AG04450 (cell line): ENCODE measurements at regions not wholly inside any gene's neighbourhood (a gene's known extent, or its start where the extent isn't known, plus 50 kb on each side); places are given as distances from the start of the nearest gene placed in this dataset.

ENCODE experiments used
- CTCF ChIA-PET: fragments of 300-600, 350-600 bp; formaldehyde crosslinking; extraction: SDS; loops from one replicate; lab custom pipeline; 2022; ENCODE audit warnings: antibody characterized with exemption, inconsistent platforms; lab: Charles Lee
- POLR2A ChIA-PET: fragments of 350-600 bp; formaldehyde crosslinking; extraction: SDS; loops from one replicate; lab custom pipeline; 2021; ENCODE audit warnings: antibody characterized with exemption, inconsistent platforms; lab: Yijun Ruan, JAX
- DNase-seq: peaks from one replicate; pipeline ENCODE4 v3.0.0-alpha.2; 2011; ENCODE audit warnings: low read depth, low spot score
- H3K27ac ChIP-seq: one replicate; pipeline ENCODE4 v1.5.1; 2012; ENCODE audit warnings: low read depth, low read length, control low read depth
- H3K27me3 ChIP-seq: one replicate; pipeline ENCODE4 v1.6.0; 2012; ENCODE audit warnings: low read length; ENCODE audit not compliant: control insufficient read depth, insufficient read depth
- H3K4me3 ChIP-seq: 2 replicates; pipeline ENCODE4 v1.5.1; 2011; ENCODE audit warnings: mild to moderate bottlenecking, low read depth, low read length, control low read depth
- H3K9me3 ChIP-seq: 2 replicates; pipeline ENCODE4 v1.5.1; 2012; ENCODE audit warnings: low read length; ENCODE audit not compliant: control insufficient read depth, insufficient read depth
- CTCF ChIP-seq: IDR thresholded peaks from 2 replicates; pipeline ENCODE4 v1.5.1; 2011; ENCODE audit warnings: low read depth, low read length, control low read depth, inconsistent platforms

- ChIA-PET POLR2A (no interaction called here), CTCF (no interaction called here)
- H3K27me3 ChIP-seq, result no peaks in the 10 kb centered on the region
- H3K9me3 ChIP-seq, result no peaks in the 10 kb centered on the region
- no peak for DNase-seq
- no peak overlapping the region for H3K27ac ChIP-seq
- H3K4me3 ChIP-seq, result no peak overlapping the region
- TF ChIP-seq CTCF, result no peak
Observed at GRCh38 chr1:208848854-208849253, 604.7 kb upstream of the PLXNA2 start.

- no peaks in the 10 kb centered on the region for H3K9me3 ChIP-seq
- no peak overlapping the region for H3K4me3 ChIP-seq
- ChIA-PET POLR2A (no interaction called here), CTCF (no interaction called here)
- no peak for DNase-seq
- H3K27me3 ChIP-seq, result no peaks in the 10 kb centered on the region
- TF ChIP-seq CTCF, result no peak
- H3K27ac ChIP-seq, result no peak overlapping the region
Observed at GRCh38 chr1:208850442-208850841, 606.3 kb upstream of the PLXNA2 start.

GRCh38 chr1:208851366-208851765 is 607.2 kb upstream of the PLXNA2 start:
- H3K4me3 ChIP-seq, result no peak overlapping the region
- H3K9me3 ChIP-seq, result no peaks in the 10 kb centered on the region
- DNase-seq, result no peak
- no peaks in the 10 kb centered on the region for H3K27me3 ChIP-seq
- ChIA-PET POLR2A (no interaction called here), CTCF (interaction anchor here (0.6 kb wide), 1 partner anchor 888 kb away, joined by 3 read pairs; no protein-coding TSS in a partner anchor)
- H3K27ac ChIP-seq, result no peak overlapping the region
- no peak for TF ChIP-seq CTCF

- ChIA-PET POLR2A (no interaction called here), CTCF (no interaction called here)
- Histone ChIP-seq H3K27me3 (no peaks in the 10 kb centered on the region), H3K9me3 (no peaks in the 10 kb centered on the region), H3K27ac (no peak overlapping the region), H3K4me3 (no peak overlapping the region)
- DNase-seq, result no peak
- TF ChIP-seq CTCF, result no peak
Observed at GRCh38 chr1:208852911-208853310, 608.7 kb upstream of the PLXNA2 start.

- CTCF ChIA-PET, result no interaction called here
- TF ChIP-seq CTCF, result no peak
- Histone ChIP-seq H3K4me3 (no peak overlapping the region), H3K27ac (no peak overlapping the region), H3K27me3 (no peaks in the 10 kb centered on the region), H3K9me3 (no peaks in the 10 kb centered on the region)
- DNase-seq, result no peak
- POLR2A ChIA-PET, result no interaction called here
Observed at GRCh38 chr1:208855403-208855802, 611.2 kb upstream of the PLXNA2 start.
